Uterus (tissue), 3 donors: ENCODE measurements at regions not wholly inside any gene's neighbourhood (a gene's known extent, or its start where the extent isn't known, plus 50 kb on each side); places are given as distances from the start of the nearest gene placed in this dataset.
"Not testable (repeated sequence)": the region's sequence is repeated elsewhere in the genome, so short reads cannot be mapped to it uniquely, and the experiment has no call there.

Experiments used
- DNase-seq, 2 donors: peaks; one replicate each; pipeline ENCODE4 v3.0.0-alpha.2; 2019 to 2020
- H3K27ac ChIP-seq, 2 donors: fragments of 200-600 bp; sonication (generic); 1 replicate in 1 of 2; 2 replicates in 1 of 2; pipeline ENCODE4 v1.5.1; 2016 to 2018
- H3K27me3 ChIP-seq, 2 donors: fragments of 200-600 bp; sonication (generic); one replicate each; pipeline ENCODE4 v1.5.1; 2018 to 2019; ENCODE audit warnings: control low read depth in 1 of 2
- H3K36me3 ChIP-seq, 2 donors: fragments of 200-600 bp; sonication (generic); one replicate each; pipeline ENCODE4 v1.5.1; 2019; ENCODE audit warnings: control low read depth in 1 of 2
- H3K4me1 ChIP-seq, 2 donors: fragments of 200-600 bp; sonication (generic); one replicate each; pipeline ENCODE4 v1.5.1; 2018 to 2019; ENCODE audit warnings: control low read depth in 1 of 2
- H3K4me3 ChIP-seq, 2 donors: fragments of 200-600 bp; sonication (generic); 1 replicate in 1 of 2; 2 replicates in 1 of 2; pipeline ENCODE4 v1.5.1; 2018 to 2019; ENCODE audit warnings: mild to moderate bottlenecking in 1 of 2
- H3K9me3 ChIP-seq, 2 donors: fragments of 200-600 bp; sonication (generic); one replicate each; pipeline ENCODE4 v1.5.1; 2019; ENCODE audit warnings: control low read depth in 1 of 2
- CTCF ChIP-seq, 4 experiments: fragments of 200-600 bp in 2 of 4; fragments of 450-650 bp in 2 of 4; sonication (generic) in 2 of 4; IDR thresholded peaks; one replicate each; pipeline ENCODE4 v1.5.1; 2016 to 2019; ENCODE audit warnings: antibody characterized with exemption in 4 of 4, mild to moderate bottlenecking in 2 of 4, moderate library complexity in 1 of 4
- POLR2A ChIP-seq, 2 donors: fragments of 450-650 bp; IDR thresholded peaks; one replicate each; pipeline ENCODE4 v1.6.1; 2016; ENCODE audit warnings: antibody characterized with exemption in 2 of 2, mild to moderate bottlenecking in 1 of 2, moderate library complexity in 1 of 2
- intact Hi-C: fragments of 100-400 bp; cut with DNase I; formaldehyde crosslinking; loops from one replicate; pipeline ENCODE4 v1.15.1; 2023; ENCODE audit warnings: low total_unique reads
- donor health status: DM: yes; HTN: yes; CAD: no.

- Histone ChIP-seq H3K4me1 (no peaks in the 10 kb centered on the region), H3K27me3 (no peaks in the 10 kb centered on the region), H3K36me3 (no peaks in the 10 kb centered on the region), H3K27ac (no peak overlapping the region), H3K9me3 (no peaks in the 10 kb centered on the region), H3K4me3 (no peak overlapping the region)
- intact Hi-C loops = no loop called here
- TF ChIP-seq CTCF (IDR thresholded peaks at IDR 0.05) (no peak), POLR2A (IDR thresholded peaks at IDR 0.05) (no peak)
- no peak for DNase-seq
Observed at GRCh38 chr7:106740806-106741205, 79.8 kb upstream of the CCDC71L start.

- no peak for TF ChIP-seq POLR2A (IDR thresholded peaks at IDR 0.05)
- H3K27ac ChIP-seq = no peak overlapping the region
- H3K4me3 ChIP-seq = no peak overlapping the region
- H3K4me1 ChIP-seq = no peaks in the 10 kb centered on the region
- H3K36me3 ChIP-seq = no peaks in the 10 kb centered on the region
- no peaks in the 10 kb centered on the region for H3K27me3 ChIP-seq
- no peak for DNase-seq
- no peaks in the 10 kb centered on the region for H3K9me3 ChIP-seq
- intact Hi-C loops = no loop called here
Observed at GRCh38 chr7:106744563-106745091, 83.7 kb upstream of the CCDC71L start.

GRCh38 chr7:106747301-106747700, 86.3 kb upstream of the CCDC71L start:
- DNase-seq, H3K9me3 ChIP-seq, H3K4me3 ChIP-seq, H3K27me3 ChIP-seq, intact Hi-C loops, H3K4me1 ChIP-seq, H3K36me3 ChIP-seq: not testable (repeated sequence)
- H3K27ac ChIP-seq = peak overlapping the region in 1 of 2 donors; percentile 30

GRCh38 chr7:106747804-106748203, 86.8 kb upstream of the CCDC71L start:
- DNase-seq = no peak
- no peaks in the 10 kb centered on the region for H3K36me3 ChIP-seq
- TF ChIP-seq CTCF (IDR thresholded peaks at IDR 0.05) (no peak), POLR2A (IDR thresholded peaks at IDR 0.05) (no peak)
- intact Hi-C loops = no loop called here
- H3K4me3 ChIP-seq = no peak overlapping the region
- no peaks in the 10 kb centered on the region for H3K9me3 ChIP-seq
- no peaks in the 10 kb centered on the region for H3K27me3 ChIP-seq
- no peaks in the 10 kb centered on the region for H3K4me1 ChIP-seq
- H3K27ac ChIP-seq = peak overlapping the region in 1 of 2 donors; percentile 30

- intact Hi-C loops = no loop called here
- DNase-seq = no peak
- Histone ChIP-seq H3K27me3 (no peaks in the 10 kb centered on the region), H3K4me3 (no peak overlapping the region), H3K4me1 (no peaks in the 10 kb centered on the region), H3K9me3 (no peaks in the 10 kb centered on the region), H3K36me3 (no peaks in the 10 kb centered on the region), H3K27ac (no peak overlapping the region)
- no peak for TF ChIP-seq CTCF (IDR thresholded peaks at IDR 0.05)
- no peak for TF ChIP-seq POLR2A (IDR thresholded peaks at IDR 0.05)
Observed at GRCh38 chr7:106749165-106749564, 88.2 kb upstream of the CCDC71L start.

- Histone ChIP-seq H3K27ac (no peak overlapping the region), H3K36me3 (no peaks in the 10 kb centered on the region), H3K4me1 (no peaks in the 10 kb centered on the region), H3K27me3 (no peaks in the 10 kb centered on the region), H3K9me3 (no peaks in the 10 kb centered on the region), H3K4me3 (no peak overlapping the region)
- intact Hi-C loops = no loop called here
- TF ChIP-seq POLR2A (IDR thresholded peaks at IDR 0.05) = no peak
- TF ChIP-seq CTCF (IDR thresholded peaks at IDR 0.05) = no peak
- DNase-seq = no peak
Observed at GRCh38 chr7:106750773-106751172, 89.8 kb upstream of the CCDC71L start.
